ENCODE measurements at regions not wholly inside any gene's neighbourhood (a gene's known extent, or its start where the extent isn't known, plus 50 kb on each side); places are given as distances from the start of the nearest gene placed in this dataset.
A peak's percentile ranks its signal among the peaks of the same experiment; 100 is the strongest.
"Not testable (repeated sequence)": the region's sequence is repeated elsewhere in the genome, so short reads cannot be mapped to it uniquely, and the experiment has no call there.

GRCh38 chr1:245102149-245102548, 52.6 kb upstream of the KIF26B start:
- not testable (repeated sequence) for H3K9me3 ChIP-seq (replicated peaks); H3K4me1 ChIP-seq (replicated peaks)

GRCh38 chr1:245099401-245099800, 55.4 kb upstream of the KIF26B start:
- no peak overlapping the region for H3K4me3 ChIP-seq
- DNase-seq (ENCODE audit: low read depth in 1 of 2, low spot score in 2 of 2): no peak

More at GRCh38 chr1:245102149-245102548, 52.6 kb upstream of the KIF26B start:
- DNase-seq (ENCODE audit: low read depth in 1 of 2, low spot score in 2 of 2); H3K4me3 ChIP-seq; H3K27ac ChIP-seq; H3K27me3 ChIP-seq (replicated peaks); H3K36me3 ChIP-seq: not testable (repeated sequence)

GRCh38 chr1:245098924-245099323, 55.9 kb upstream of the KIF26B start:
- Histone ChIP-seq H3K4me3 (no peak overlapping the region), H3K36me3 (no peaks in the 10 kb centered on the region), H3K27me3 (replicated peaks) (no peaks in the 10 kb centered on the region), H3K9me3 (replicated peaks) (no peaks in the 10 kb centered on the region), H3K4me1 (replicated peaks) (no peaks in the 10 kb centered on the region), H3K27ac (no peak overlapping the region)
- no peak for DNase-seq (ENCODE audit: low read depth in 1 of 2, low spot score in 2 of 2)

More at GRCh38 chr1:245099401-245099800, 55.4 kb upstream of the KIF26B start:
- Histone ChIP-seq H3K9me3 (replicated peaks) (no peaks in the 10 kb centered on the region), H3K27ac (no peak overlapping the region), H3K27me3 (replicated peaks) (no peaks in the 10 kb centered on the region), H3K4me1 (replicated peaks) (no peaks in the 10 kb centered on the region), H3K36me3 (no peaks in the 10 kb centered on the region)

- Histone ChIP-seq H3K4me1 (replicated peaks) (peaks cover 15% of the 10 kb centered on the region), H3K27ac (no peak overlapping the region), H3K27me3 (replicated peaks) (no peaks in the 10 kb centered on the region), H3K4me3 (no peak overlapping the region), H3K9me3 (replicated peaks) (no peaks in the 10 kb centered on the region), H3K36me3 (no peaks in the 10 kb centered on the region)
- no peak for DNase-seq (ENCODE audit: low read depth in 1 of 2, low spot score in 2 of 2)
Measured at GRCh38 chr1:245096311-245097066, 58.3 kb upstream of the KIF26B start.

GRCh38 chr1:245095903-245096302, 58.9 kb upstream of the KIF26B start:
- Histone ChIP-seq H3K36me3 (no peaks in the 10 kb centered on the region), H3K4me3 (no peak overlapping the region)
- no peak for DNase-seq (ENCODE audit: low read depth in 1 of 2, low spot score in 2 of 2)

GRCh38 chr1:245094954-245095353, 59.8 kb upstream of the KIF26B start:
- Histone ChIP-seq H3K4me1 (replicated peaks) (peaks cover 21% of the 10 kb centered on the region), H3K27ac (no peak overlapping the region), H3K36me3 (no peaks in the 10 kb centered on the region), H3K27me3 (replicated peaks) (no peaks in the 10 kb centered on the region), H3K4me3 (no peak overlapping the region), H3K9me3 (replicated peaks) (no peaks in the 10 kb centered on the region)
- no peak for DNase-seq (ENCODE audit: low read depth in 1 of 2, low spot score in 2 of 2)

More at GRCh38 chr1:245095903-245096302, 58.9 kb upstream of the KIF26B start:
- Histone ChIP-seq H3K27ac (no peak overlapping the region), H3K27me3 (replicated peaks) (no peaks in the 10 kb centered on the region), H3K4me1 (replicated peaks) (peaks cover 21% of the 10 kb centered on the region), H3K9me3 (replicated peaks) (no peaks in the 10 kb centered on the region)

GRCh38 chr1:245094092-245094491, 60.7 kb upstream of the KIF26B start:
- Histone ChIP-seq H3K9me3 (replicated peaks) (no peaks in the 10 kb centered on the region), H3K27me3 (replicated peaks) (no peaks in the 10 kb centered on the region), H3K36me3 (no peaks in the 10 kb centered on the region), H3K4me1 (replicated peaks) (peaks cover 21% of the 10 kb centered on the region), H3K27ac (no peak overlapping the region), H3K4me3 (no peak overlapping the region)
- no peak for DNase-seq (ENCODE audit: low read depth in 1 of 2, low spot score in 2 of 2)

- Histone ChIP-seq H3K4me3 (no peak overlapping the region), H3K4me1 (replicated peaks) (peaks cover 21% of the 10 kb centered on the region), H3K27ac (peak overlapping the region; percentile 94), H3K9me3 (replicated peaks) (no peaks in the 10 kb centered on the region), H3K36me3 (no peaks in the 10 kb centered on the region), H3K27me3 (replicated peaks) (no peaks in the 10 kb centered on the region)
- no peak for DNase-seq (ENCODE audit: low read depth in 1 of 2, low spot score in 2 of 2)
Measured at GRCh38 chr1:245092638-245092976, 62.2 kb upstream of the KIF26B start.

GRCh38 chr1:245091818-245092637, 62.8 kb upstream of the KIF26B start:
- DNase-seq (ENCODE audit: low read depth in 1 of 2, low spot score in 2 of 2): peak; percentile 90 to 94
- Histone ChIP-seq H3K36me3 (no peaks in the 10 kb centered on the region), H3K4me3 (no peak overlapping the region), H3K27me3 (replicated peaks) (no peaks in the 10 kb centered on the region), H3K4me1 (replicated peaks) (peaks cover 21% of the 10 kb centered on the region), H3K27ac (peak overlapping the region; percentile 94), H3K9me3 (replicated peaks) (no peaks in the 10 kb centered on the region)

- Histone ChIP-seq H3K27ac (peak overlapping the region; percentile 94), H3K4me3 (no peak overlapping the region), H3K9me3 (replicated peaks) (no peaks in the 10 kb centered on the region), H3K27me3 (replicated peaks) (no peaks in the 10 kb centered on the region), H3K36me3 (no peaks in the 10 kb centered on the region), H3K4me1 (replicated peaks) (peaks cover 21% of the 10 kb centered on the region)
- no peak for DNase-seq (ENCODE audit: low read depth in 1 of 2, low spot score in 2 of 2)
Measured at GRCh38 chr1:245091171-245091621, 63.6 kb upstream of the KIF26B start.

GRCh38 chr1:245090491-245091090, 64.2 kb upstream of the KIF26B start:
- Histone ChIP-seq H3K27ac (no peak overlapping the region; the same call in 1 of the 2 replicates), H3K9me3 (replicated peaks) (no peaks in the 10 kb centered on the region), H3K27me3 (replicated peaks) (no peaks in the 10 kb centered on the region), H3K4me1 (replicated peaks) (peaks cover 26% of the 10 kb centered on the region), H3K4me3 (no peak overlapping the region), H3K36me3 (no peaks in the 10 kb centered on the region)
- no peak for DNase-seq (ENCODE audit: low read depth in 1 of 2, low spot score in 2 of 2)

GRCh38 chr1:245087723-245088122, 67.1 kb upstream of the KIF26B start:
- Histone ChIP-seq H3K9me3 (replicated peaks) (no peaks in the 10 kb centered on the region), H3K27me3 (replicated peaks) (no peaks in the 10 kb centered on the region), H3K27ac (no peak overlapping the region), H3K36me3 (no peaks in the 10 kb centered on the region), H3K4me3 (no peak overlapping the region), H3K4me1 (replicated peaks) (peaks cover 29% of the 10 kb centered on the region)
- no peak for DNase-seq (ENCODE audit: low read depth in 1 of 2, low spot score in 2 of 2)

- H3K27me3 ChIP-seq (replicated peaks): no peaks in the 10 kb centered on the region
- H3K9me3 ChIP-seq (replicated peaks): no peaks in the 10 kb centered on the region
- H3K4me1 ChIP-seq (replicated peaks): peaks cover 16% of the 10 kb centered on the region
- no peaks in the 10 kb centered on the region for H3K36me3 ChIP-seq
- no peak overlapping the region for H3K4me3 ChIP-seq
- no peak for DNase-seq (ENCODE audit: low read depth in 1 of 2, low spot score in 2 of 2)
- H3K27ac ChIP-seq: no peak overlapping the region
Measured at GRCh38 chr1:245086389-245086969, 68.3 kb upstream of the KIF26B start.

Measured in SJSA1 (cell line).